Hepatocyte (in vitro differentiated cells): ENCODE measurements at regions not wholly inside any gene's neighbourhood (a gene's known extent, or its start where the extent isn't known, plus 50 kb on each side); places are given as distances from the start of the nearest gene placed in this dataset.

Source experiments
- CTCF ChIP-seq: fragments of 200-600 bp; sonication (generic); IDR thresholded peaks from 2 replicates; pipeline ENCODE4 v1.5.1; 2016; ENCODE audit warnings: antibody characterized with exemption, mild to moderate bottlenecking; ENCODE audit not compliant: poor library complexity
- EZH2 ChIP-seq: fragments of 200-600 bp; sonication (generic); IDR thresholded peaks from 2 replicates; pipeline ENCODE4 v1.6.1; 2016; ENCODE audit warnings: antibody characterized with exemption, mild to moderate bottlenecking, borderline replicate concordance

GRCh38 chr1:47522935-47523834, 85.3 kb downstream of the FOXD2 start:
- TF ChIP-seq CTCF (no peak), EZH2 (no peak)
